HG02981 (cell line): ENCODE measurements at regions not wholly inside any gene's neighbourhood (a gene's known extent, or its start where the extent isn't known, plus 50 kb on each side); places are given as distances from the start of the nearest gene placed in this dataset.
"Not testable (repeated sequence)": the region's sequence is repeated elsewhere in the genome, so short reads cannot be mapped to it uniquely, and the experiment has no call there.

ENCODE experiments used
- ATAC-seq: cut with Tn5 transposase; IDR thresholded peaks from one replicate; pipeline ENCODE4 v1.9.1; 2021; ENCODE audit warnings: mild to moderate bottlenecking, moderate library complexity; ENCODE audit not compliant: unreplicated experiment

DNA sequence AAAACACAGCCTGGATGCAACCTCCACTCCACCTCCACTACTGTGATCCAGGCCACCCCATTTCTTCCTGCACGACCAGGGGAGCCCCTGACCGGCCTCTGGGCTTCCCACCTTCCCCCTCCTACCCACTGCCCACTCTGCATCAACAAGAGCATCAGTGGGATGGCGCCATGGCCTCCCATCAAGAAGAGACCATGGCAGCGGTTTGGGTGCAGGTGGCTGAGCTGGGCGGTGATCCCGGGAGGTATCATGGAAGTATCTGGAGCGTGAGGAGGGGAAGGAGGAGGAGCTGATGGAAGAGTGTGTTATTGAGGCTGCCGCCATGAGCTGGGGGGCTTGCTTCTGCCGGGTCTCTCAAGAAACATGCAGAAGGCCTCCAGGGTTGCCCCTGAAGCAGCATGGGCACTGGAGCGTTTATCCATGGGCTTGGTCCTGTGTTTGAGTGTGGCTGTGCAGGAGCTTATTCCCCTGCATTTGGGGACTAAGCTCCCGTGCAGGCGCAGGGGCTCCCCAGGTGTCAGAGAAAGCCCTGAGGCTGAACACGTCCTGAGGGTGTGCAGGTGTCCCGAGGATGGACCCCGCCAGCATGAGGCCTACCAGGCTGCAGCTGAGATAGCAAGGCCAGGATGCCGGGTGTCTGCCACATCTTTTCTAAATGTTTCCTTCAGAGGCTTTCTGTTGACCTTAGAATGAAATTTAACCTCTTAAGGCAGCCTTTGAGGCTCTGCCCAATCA lies 99.2 kb upstream of the PCBD1 start:
- ATAC-seq = no peak

DNA sequence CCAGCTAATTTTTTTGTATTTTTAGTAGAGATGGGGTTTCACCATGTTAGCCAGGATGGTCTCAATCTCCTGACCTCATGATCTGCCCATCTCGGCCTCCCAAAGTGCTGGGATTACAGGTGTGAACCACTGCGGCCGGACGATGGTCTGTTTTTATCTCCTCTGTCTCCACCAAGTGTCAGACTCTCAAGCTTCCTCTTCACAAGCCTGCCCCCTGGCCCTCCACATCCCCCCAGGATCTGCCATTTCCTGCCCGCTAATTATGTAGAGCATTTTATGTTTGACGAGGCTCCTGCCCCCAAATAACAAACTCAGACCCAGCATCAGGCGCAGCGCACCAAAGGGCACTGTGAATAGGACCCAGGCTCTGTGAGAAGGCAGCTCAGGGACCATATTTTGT lies 101.8 kb upstream of the PCBD1 start:
- ATAC-seq = not testable (repeated sequence)

DNA sequence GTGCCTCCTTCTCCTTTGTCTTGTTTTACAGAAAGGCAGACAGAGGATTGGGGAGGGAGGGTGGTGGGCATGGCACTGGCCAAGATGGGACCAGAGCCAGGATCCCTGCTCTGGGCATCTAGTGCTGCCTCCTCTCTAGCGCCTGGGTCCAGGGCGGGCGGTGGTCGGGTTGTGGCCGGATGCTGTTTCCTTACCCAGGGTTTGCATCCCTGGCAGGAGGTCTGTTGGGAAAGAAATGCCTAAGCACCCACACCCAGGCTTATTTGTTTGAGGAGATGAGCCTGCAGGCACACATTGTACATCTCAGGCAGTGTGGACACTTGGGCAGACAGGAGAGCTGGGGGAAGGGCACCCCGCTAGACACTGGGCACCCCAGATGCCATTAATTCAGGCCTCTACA lies 102.3 kb upstream of the PCBD1 start:
- no peak for ATAC-seq

DNA sequence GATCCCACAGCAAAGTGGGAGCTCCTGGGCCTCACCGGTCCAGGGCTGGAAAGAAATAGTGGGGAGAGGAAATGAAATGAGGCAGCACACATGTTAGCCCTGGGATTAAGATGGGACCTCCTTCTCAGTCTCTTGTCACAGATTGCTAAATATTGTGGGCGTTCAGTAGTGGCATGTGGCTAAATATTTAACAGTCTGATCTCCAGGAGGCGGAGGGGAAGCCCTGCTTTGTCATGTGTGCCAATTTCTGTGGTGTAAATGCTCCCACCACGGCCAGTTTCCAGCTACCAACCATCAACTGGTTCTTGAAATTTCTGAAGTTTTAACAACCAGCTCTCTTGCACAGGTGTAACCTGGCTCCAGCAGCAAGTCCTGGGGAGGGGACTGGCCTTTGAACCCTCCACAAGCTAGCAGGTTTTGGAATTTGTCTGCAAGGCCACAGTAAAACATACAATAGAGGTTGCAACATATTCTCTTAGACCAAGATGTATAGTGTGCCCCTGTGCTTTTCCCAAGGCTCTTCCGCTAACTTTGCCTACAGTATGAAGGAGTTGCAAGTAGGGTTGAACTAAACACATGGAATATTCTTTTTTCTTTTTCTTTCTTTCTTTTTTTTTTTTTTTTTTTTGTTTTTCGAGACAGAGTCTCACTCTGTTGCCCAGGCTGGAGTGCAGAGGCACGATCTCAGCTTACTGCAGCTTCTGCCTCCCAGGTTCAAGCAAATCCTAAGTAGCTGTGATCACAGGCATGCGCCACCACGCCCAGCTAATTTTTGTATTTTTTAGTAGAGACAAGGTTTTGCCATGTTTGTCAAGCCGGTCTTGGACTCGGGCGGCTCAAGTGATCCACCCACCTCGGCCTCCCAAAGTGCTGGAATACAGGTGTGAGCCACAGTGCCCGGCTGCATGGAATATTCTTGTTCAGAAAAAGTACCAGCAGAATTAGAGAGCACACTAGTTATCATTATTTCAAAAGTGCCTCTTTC lies 103.1 kb upstream of the PCBD1 start:
- no peak for ATAC-seq

DNA sequence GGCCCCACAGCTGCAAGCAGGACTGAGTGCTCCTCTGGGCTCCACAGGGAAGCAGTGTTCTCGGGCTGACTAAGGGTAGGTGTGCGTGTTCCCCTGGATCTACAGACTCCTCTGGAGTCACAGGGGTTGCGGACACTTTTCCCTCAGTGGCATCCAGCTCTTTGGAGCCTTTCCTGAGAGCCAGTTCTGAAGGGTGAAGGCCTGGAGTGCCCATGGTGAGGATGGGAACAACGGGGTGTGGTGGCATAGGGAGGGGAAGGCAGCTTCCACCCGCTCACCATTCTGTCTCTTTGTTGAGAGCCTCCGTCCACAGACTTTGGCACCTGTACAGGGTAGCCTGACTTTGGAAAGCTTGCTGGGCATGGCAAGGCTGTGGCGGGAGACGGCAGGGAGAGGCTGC lies 104.1 kb upstream of the PCBD1 start:
- ATAC-seq = no peak

DNA sequence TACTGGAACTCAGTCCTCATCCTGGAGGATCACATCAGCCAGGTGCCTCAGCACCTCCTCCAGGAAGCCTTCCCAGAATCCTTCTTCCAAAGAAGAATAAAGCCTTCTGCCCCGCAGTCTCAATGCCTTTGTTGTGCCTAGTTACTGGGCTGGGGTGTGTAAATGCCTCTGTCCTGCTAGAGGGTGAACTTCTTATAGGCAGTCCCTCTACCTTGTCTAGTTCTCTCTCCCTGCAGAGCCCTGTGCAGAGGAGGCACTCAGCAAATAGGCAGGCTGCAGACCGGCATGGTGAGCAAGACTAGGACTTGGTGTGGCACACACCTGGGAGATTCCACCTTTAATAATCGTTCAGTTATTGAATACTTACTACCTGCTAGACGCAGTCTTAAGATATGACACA lies 104.7 kb upstream of the PCBD1 start:
- no peak for ATAC-seq

DNA sequence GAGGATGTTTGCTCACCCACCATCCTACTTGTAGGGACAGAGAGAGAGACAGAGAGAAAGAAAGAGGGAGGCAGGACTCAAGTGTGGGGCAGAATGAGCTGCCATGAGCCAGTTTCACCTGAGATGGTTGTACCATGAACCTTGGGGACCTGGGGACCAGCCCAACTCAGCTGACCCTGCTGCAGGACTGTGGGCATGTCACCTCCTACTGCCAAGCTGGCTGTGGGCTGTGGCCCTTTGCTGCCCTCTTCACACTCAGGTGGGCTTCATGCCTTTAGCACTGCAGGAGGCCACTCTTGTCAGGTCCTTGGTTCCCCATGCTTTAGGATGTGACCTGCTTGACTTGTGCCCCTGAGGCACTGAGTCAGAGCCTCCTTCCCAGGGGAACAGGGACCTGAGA lies 108.2 kb upstream of the PCBD1 start:
- ATAC-seq = no peak

DNA sequence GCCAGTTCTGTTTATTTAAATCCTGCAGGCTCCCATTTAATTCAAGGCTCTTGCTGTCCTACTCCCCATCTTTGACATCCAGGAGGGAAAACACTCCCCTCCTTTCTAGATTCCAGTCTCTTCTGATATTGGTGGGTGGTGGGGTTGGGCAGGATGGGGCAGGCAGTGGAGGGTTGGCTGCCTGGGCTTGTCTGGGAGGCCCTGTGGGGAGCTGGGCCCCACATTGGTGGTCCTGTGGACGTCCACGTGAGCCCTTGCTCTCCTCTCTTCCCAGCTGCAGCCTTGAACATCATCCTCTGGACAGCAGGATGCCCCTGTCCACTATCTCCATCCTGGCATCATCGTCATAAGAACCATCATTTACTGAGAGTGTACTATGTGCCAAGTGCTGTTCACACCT lies 108.9 kb upstream of the PCBD1 start:
- ATAC-seq = no peak

DNA sequence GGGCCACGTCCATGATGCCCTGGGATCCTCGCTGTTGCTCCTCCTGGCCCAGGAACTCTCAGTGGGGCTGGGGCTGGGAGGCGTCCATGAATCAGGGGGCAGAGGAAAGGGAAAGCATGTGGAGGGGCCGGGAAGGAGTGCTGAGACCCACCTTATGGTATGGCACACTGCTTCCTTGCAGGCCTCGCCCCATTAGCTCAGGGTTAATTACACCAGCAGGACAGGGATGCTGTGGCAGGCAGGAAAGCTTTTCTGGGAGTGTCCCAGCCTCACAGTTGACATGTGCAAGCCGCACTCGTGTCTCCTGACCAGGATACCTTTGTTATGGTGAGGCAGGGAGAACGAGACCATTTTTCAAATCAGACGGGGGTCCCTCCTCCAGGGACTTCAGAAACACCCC lies 109.7 kb upstream of the PCBD1 start:
- ATAC-seq = no peak

DNA sequence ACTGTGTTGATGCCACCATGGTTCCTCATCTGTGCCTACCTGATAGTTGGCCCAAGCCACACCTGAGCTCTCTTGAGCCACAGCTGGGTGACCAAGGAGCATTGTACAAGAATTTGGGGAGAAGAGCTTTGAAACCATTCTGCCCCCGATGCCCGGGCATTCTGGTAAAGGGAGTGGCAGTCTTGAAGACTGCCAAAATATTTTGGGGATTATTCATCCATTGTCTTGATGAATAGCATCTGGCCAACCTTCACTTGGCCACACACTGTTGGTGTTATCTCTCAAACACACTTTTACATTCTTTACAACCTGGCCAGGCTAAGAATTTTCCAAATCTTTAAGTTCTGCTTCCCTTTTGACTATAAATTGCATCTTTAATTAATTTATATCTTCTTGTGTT lies 113.1 kb upstream of the PCBD1 start:
- no peak for ATAC-seq

DNA sequence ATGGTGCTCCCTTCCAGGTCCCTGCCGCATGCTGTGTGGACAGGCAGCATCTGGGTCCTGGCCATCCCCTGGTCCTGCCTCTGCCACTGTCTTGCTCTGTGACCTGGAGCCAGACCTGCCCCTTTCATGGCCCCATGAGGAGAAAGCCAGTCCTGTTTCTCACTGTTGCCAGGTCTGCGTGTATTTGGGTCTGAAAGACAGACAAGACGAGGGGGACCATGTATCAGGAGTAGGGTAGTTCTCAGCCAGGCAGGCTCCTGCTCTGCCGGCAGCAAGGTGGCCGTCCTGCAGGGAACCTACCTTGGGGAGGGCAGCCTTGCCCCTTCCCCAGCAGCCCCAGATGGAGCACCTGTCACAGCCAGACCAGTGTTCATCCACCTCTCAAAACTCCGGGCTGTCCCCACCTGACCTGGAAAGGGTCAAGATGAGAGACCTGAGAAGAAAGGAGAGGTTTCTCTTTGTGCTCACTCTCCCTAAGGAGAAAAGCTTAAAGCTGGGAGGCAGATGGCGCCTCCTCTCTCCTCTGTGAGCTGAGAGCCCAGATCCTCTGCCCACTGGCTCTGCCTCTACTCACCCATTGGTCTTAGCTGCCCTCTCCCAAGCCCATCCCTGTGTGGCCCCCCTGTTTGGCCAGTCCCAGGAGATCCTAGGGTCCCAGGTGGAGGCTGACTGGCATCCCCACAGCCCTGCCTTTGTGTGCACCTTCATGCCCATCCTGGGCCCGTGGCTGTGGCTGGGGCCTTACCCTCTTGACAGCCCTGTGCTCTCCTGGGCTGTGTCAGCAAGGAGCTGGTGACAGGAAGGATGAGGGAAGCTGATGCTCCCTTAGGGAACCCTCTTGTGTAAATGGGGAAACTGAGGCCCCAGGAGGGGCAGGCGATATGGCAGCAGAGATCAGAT lies 116.1 kb upstream of the PCBD1 start:
- ATAC-seq = no peak

DNA sequence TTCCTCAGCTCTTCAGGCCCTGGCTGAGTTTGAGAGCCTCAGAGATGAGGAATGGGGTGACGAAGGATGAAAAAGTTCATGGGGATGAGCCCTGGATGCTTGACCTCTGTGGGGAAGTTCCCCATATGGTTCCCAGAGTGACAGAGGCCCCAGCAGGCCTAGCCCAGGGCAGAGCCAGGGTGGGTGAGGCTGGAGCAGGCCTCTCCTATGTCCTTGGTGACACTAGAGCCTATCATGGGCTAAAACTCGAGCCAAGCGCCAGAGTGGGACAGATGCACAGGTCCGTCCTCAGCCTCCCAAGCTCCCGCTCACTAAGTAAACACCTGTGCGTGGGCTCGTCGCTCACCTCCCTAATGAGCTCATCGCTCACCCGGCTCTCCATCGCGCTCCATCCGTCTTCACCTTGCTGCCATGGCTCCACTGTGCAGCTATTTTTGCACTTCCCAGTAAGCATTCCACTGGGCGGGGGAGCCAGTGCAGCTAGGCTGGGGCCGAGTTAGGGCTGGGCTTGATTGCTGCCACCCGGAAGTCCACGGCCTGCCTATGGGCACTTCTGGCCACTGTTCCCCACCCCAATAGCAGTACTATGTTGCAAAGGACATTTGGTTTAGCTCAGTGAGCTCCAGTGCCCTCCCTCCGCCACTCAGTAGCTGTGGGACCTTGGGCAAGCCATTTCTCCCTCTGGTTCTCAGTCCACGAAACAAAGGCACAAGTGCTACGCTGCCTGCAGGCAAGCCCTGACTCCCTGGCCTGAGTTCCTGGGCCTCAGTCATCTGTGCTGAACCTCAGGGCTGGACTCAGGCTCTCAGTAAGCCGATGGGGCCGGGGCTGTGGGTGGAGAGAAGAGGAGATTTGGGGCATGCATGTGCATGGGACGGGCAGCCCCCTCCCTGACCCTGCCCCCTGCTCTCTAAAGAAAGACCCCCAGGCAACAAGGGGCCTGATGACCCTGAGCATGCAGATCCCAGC lies 117.3 kb upstream of the PCBD1 start:
- no peak for ATAC-seq

DNA sequence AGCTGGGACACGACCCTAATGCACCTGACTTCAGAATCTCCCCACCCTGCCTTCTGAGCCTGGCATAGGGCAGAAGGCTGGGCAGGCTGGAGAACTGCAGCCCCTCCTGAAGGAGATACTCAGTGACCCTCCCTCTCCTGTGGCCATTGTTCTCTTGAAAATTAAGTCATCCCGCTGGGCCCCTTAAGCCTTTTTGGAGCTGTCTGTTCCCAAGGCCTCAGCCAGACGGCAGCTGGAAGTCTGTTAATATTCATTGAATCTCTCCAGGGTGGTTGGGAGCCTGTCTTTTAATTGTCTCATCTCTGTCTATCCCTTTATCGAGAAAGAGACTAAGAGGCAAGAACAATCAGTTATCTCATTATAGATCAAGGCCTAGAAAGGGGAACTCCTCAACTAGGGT lies 118.1 kb upstream of the PCBD1 start:
- no peak for ATAC-seq

DNA sequence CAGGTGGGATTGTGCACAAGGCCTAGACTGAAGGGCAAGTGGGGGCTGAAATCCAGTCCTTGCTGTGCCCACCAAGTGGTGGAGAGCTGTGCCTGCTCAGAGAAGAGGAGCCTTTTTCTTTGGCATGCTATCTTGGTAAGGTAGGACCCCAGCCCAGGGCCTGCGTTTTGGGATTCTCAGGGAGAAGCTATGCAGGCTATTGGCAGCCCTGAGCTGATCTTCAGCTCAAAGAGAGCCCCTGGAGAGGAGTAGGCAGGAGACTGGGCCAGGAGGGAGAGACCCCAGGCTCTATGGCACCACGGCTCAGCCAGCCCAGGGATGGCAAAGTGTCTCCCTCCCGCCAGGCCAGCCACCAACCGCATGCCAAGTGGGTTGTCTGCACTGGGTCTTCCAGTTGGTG lies 119.2 kb upstream of the PCBD1 start:
- ATAC-seq = no peak

DNA sequence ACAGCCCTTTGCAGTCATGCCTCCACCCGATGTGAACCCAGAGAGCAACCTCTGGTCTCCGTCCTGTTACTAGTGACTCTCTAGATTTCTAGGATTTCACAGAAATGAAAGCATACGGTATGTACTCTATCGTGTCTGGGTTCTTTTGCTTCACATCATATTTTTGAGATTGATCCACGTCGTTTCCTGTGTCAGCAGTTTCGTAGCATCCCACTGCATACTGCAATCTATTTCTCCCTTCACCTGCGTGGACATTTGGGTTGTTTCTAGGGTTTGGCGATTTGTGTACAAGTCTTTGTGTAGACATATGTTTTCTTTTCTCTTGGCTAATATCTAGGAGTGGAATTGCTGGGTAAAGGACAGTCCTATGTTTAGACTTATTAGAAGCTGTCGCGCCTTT lies 119.8 kb upstream of the PCBD1 start:
- no peak for ATAC-seq

DNA sequence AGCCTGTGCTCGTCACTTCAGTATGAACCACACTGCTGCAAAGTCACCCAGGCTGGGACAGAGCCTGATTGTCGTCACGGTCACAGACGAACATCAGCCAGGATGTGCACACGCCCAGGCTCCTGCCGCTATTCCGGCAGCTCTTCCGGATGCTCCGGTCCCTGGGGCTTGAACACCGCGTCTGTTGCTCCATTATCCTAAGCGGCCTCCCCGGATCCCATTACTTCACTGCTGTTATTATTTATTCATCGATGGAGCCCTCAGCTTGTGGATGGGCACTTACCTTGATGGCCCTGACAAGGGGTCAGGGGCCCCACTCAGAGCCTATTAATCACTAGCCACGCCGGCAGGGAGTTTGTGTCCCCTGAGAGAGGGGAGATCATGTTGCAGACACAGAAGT lies 120.8 kb upstream of the PCBD1 start:
- no peak for ATAC-seq

DNA sequence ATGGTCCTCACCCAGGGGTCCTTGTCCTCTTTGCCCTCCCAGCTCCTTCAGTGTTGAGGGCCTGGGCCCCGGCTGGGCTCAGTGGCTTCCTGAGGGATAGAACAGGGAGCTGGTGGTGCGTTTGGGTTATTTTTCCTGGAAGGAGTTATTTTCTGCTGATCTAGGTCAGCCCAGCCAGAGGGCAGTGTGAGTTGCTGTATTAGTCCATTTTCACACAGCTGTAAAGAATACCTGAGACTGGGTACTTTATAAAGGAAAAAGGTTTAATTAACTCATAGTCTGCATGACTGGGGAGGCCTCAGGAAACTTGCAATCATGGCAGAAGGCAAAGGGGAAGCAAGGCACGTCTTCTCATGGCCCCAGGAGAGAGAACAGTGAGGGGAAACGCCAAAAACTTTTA lies 122.4 kb upstream of the PCBD1 start:
- ATAC-seq = no peak

DNA sequence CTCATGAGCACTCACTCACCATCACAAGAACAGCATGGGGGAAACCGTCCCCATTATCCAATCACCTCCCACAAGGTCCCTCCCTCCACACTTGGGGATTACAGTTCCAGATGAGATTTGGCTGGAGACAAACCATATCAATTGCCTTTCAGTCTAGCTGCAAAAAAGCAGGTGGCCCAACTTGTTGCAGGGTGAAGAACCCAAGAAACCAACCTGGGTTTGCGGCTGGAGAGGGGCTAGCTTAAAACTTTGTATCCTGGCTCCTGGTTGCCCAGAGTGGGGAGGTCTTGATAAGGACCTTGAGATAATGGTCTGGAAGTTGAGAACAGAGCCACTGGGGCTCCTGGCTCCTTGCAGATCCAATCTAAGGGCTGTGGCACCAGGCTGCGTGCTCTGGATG lies 122.8 kb upstream of the PCBD1 start:
- no peak for ATAC-seq

DNA sequence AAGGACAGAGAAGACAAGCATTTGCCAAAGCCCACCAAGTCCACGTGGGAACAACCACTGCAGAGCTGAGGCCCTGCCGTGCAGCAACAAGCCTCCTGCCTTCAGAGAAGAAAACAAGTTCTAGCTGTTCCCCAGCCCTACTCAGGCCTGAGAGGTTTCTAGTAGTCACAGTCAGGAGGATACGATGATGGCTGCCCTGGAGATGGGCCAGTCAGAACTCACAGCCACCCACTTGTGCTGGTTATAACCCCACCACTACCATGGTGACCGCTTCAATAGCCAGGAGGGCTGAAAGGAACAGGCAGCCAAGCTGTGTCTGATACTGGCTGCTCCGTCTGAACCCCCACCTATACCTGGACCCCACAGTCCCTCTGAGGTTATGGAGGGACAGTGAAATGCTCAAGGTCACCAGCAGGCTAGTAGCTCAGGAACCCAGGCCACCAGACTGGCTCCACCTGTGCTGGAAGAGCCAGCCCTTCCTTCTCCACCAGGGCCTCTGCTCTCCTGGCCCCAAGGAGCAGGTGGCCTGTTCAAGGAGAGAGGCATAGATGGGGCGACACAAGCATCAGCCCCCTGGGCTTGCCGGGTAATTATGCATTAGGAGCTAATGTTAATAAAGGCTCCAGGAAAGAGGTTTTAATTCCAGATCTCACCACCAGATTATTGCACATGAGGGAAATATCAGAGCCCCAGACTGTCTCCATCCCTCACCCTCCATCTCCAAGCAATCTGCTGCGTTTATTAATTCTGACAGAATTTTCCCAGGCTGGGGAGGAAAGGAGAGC lies 125.8 kb upstream of the PCBD1 start:
- no peak for ATAC-seq
